HepG2 (cell line): ENCODE measurements at regions not wholly inside any gene's neighbourhood (a gene's known extent, or its start where the extent isn't known, plus 50 kb on each side); places are given as distances from the start of the nearest gene placed in this dataset.
A peak's percentile ranks its signal among the peaks of the same experiment; 100 is the strongest.

Experiments
- ATAC-seq: fragments of 200-7000 bp; cut with Tn5 transposase; 3 replicates; pipeline ENCODE4 v1.9.1; 2020; ENCODE audit warnings: mild to moderate bottlenecking, moderate library complexity
- BruUV-seq: library from RNA; stranded (reverse); fragments of 400-500 nt; replicated peaks from 2 replicates; lab custom pipeline; 2021; lab: Mats Ljungman, UMichigan
- CTCF ChIA-PET: fragments of 300-600 bp; formaldehyde crosslinking; extraction: SDS; loops from one replicate; lab custom pipeline; 2021; ENCODE audit warnings: low total read pairs, inconsistent platforms, low intra/inter-chr PET ratio; lab: Yijun Ruan, JAX
- POLR2A ChIA-PET: fragments of 350-600 bp; sonication (Branson Sonifier 250); formaldehyde crosslinking; loops from one replicate; lab custom pipeline; 2020; ENCODE audit warnings: antibody characterized with exemption, inconsistent platforms; lab: Yijun Ruan, JAX
- DNase-seq: peaks from one replicate; pipeline ENCODE4 v3.0.0-alpha.2; 2015; ENCODE audit warnings: low spot score
- FAIRE-seq: peaks from 3 replicates; lab custom pipeline; 2011; peaks lifted over from hg19 to GRCh38; lab: Jason Lieb, UNC
- H2AFZ ChIP-seq: one replicate; pipeline ENCODE4 v1.6.1; 2011; ENCODE audit warnings: low read length, inconsistent platforms
- H3K27ac ChIP-seq: fragments of 300-600 bp; 3 replicates; pipeline ENCODE4 v1.8.0; 2011; ENCODE audit warnings: mixed run types, mild to moderate bottlenecking, mixed read lengths, low read length, inconsistent platforms; ENCODE audit not compliant: insufficient read depth; ENCODE audit errors: extremely low read length
- H3K27me3 ChIP-seq, 2 experiments: fragments of 200-600 bp in 1 of 2; 2 replicates in 1 of 2; 3 replicates in 1 of 2; pipeline versions ENCODE4 v1.6.0 to v1.8.0; 2011; ENCODE audit warnings: low read length in 2 of 2, mild to moderate bottlenecking in 2 of 2, moderate library complexity in 2 of 2, inconsistent platforms in 1 of 2; ENCODE audit not compliant: insufficient read depth in 2 of 2, control insufficient read depth in 1 of 2
- H3K36me3 ChIP-seq, 2 experiments: fragments of 200-600 bp in 1 of 2; replicated peaks in 1 of 2; 2 replicates in 1 of 2; 3 replicates in 1 of 2; pipeline versions ENCODE4 v1.5.1 to v1.8.0; 2011; ENCODE audit warnings: low read length in 2 of 2, inconsistent platforms in 1 of 2; ENCODE audit not compliant: insufficient read depth in 2 of 2, control insufficient read depth in 1 of 2
- H3K4me1 ChIP-seq: 2 replicates; pipeline ENCODE4 v1.5.1; 2012; ENCODE audit warnings: low read length, inconsistent platforms; ENCODE audit not compliant: insufficient read depth
- H3K4me2 ChIP-seq: 2 replicates; pipeline ENCODE4 v1.6.0; 2011; ENCODE audit warnings: low read depth, low read length, inconsistent platforms
- H3K4me3 ChIP-seq, 3 experiments: fragments of 200-600 bp in 1 of 3; sonication (generic), shearing (Covaris generic) in 1 of 3; replicated peaks in 1 of 3; 2 replicates each; pipeline ENCODE4 v1.5.1; 2011 to 2016; ENCODE audit warnings: low read length in 3 of 3, inconsistent platforms in 2 of 3, low read depth in 2 of 3, mild to moderate bottlenecking in 2 of 3, control low read depth in 1 of 3, mixed read lengths in 1 of 3; ENCODE audit not compliant: insufficient read depth in 1 of 3
- H3K79me2 ChIP-seq: one replicate; pipeline ENCODE4 v1.6.1; 2011; ENCODE audit warnings: low read length, inconsistent platforms; ENCODE audit not compliant: insufficient read depth
- H3K9ac ChIP-seq: 2 replicates; pipeline ENCODE4 v1.6.0; 2011; ENCODE audit warnings: mild to moderate bottlenecking, low read depth, low read length, inconsistent platforms; ENCODE audit not compliant: insufficient read depth
- H3K9me3 ChIP-seq: 2 replicates; pipeline ENCODE4 v1.5.1; 2012; ENCODE audit warnings: mild to moderate bottlenecking, low read length
- H4K20me1 ChIP-seq: 2 replicates; pipeline ENCODE4 v1.6.0; 2011; ENCODE audit warnings: inconsistent platforms, mild to moderate bottlenecking, low read length, moderate library complexity; ENCODE audit not compliant: insufficient read depth
- CENPT ChIP-seq: sonication (generic); formaldehyde crosslinking; IDR thresholded peaks from 2 replicates; pipeline ENCODE4 v1.8.0; 2022; ENCODE audit warnings: low read depth, mild to moderate bottlenecking, moderate library complexity, missing genetic modification reagents
- GPBP1L1 ChIP-seq: sonication (generic); formaldehyde crosslinking; IDR thresholded peaks from 2 replicates; pipeline ENCODE4 v1.5.0; 2020; ENCODE audit warnings: mild to moderate bottlenecking, missing genetic modification reagents
- IRX3 ChIP-seq: sonication (generic); formaldehyde crosslinking; IDR thresholded peaks from 2 replicates; pipeline ENCODE4 v1.8.1; 2023; ENCODE audit warnings: mild to moderate bottlenecking, low read depth, missing genetic modification reagents, borderline replicate concordance
- MAFG ChIP-seq: sonication (generic); formaldehyde crosslinking; IDR thresholded peaks from 2 replicates; pipeline ENCODE4 v1.5.1; 2020; ENCODE audit warnings: mild to moderate bottlenecking, missing genetic modification reagents
- NCOR1 ChIP-seq: fragments of 200-600 bp; sonication (generic); IDR thresholded peaks from 2 replicates; pipeline ENCODE4 v1.7.0; 2017; ENCODE audit warnings: antibody characterized with exemption, low read length, borderline replicate concordance
- NR1H2 ChIP-seq: sonication (generic); formaldehyde crosslinking; IDR thresholded peaks from 2 replicates; pipeline ENCODE4 v1.8.1; 2022; ENCODE audit warnings: low read depth, missing genetic modification reagents, borderline replicate concordance
- RBM22 ChIP-seq: fragments of 200-400 bp; formaldehyde crosslinking; optimal IDR thresholded peaks from 2 replicates; pipeline ENCODE3; 2017; ENCODE audit warnings: mild to moderate bottlenecking, low read length, moderate library complexity
- RELA ChIP-seq: sonication (generic); formaldehyde crosslinking; IDR thresholded peaks from 2 replicates; pipeline ENCODE4 v1.4.0; 2020; ENCODE audit warnings: missing genetic modification reagents
- SMC3 ChIP-seq: IDR thresholded peaks from 2 replicates; pipeline ENCODE4 v1.6.1; 2011; ENCODE audit warnings: low read length, improper control_type of control experiment
- TGIF2 ChIP-seq: IDR thresholded peaks from 2 replicates; pipeline ENCODE4 v1.6.1; 2016; ENCODE audit warnings: control low read depth, missing compliant biosample characterization
- TSC22D2 ChIP-seq: sonication (generic); formaldehyde crosslinking; IDR thresholded peaks from 2 replicates; pipeline ENCODE4 v1.5.1; 2020; ENCODE audit warnings: missing genetic modification reagents, mild to moderate bottlenecking, borderline replicate concordance
- ZNF121 ChIP-seq: sonication (generic); formaldehyde crosslinking; IDR thresholded peaks from 2 replicates; pipeline ENCODE4 v1.5.0; 2020; ENCODE audit warnings: mild to moderate bottlenecking, missing genetic modification reagents
- ZNF205 ChIP-seq: IDR thresholded peaks from 2 replicates; pipeline ENCODE4 v1.6.1; 2018; ENCODE audit warnings: missing biosample characterization, missing genetic modification reagents
- ZNF331 ChIP-seq: sonication (generic); formaldehyde crosslinking; IDR thresholded peaks from 2 replicates; pipeline ENCODE4 v1.4.0; 2020; ENCODE audit warnings: missing genetic modification reagents
- ZNF550 ChIP-seq: sonication (generic); formaldehyde crosslinking; IDR thresholded peaks from 2 replicates; pipeline ENCODE4 v1.4.0; 2020; ENCODE audit warnings: mild to moderate bottlenecking, missing genetic modification reagents, borderline replicate concordance
- ZNF672 ChIP-seq: sonication (generic); formaldehyde crosslinking; IDR thresholded peaks from 2 replicates; pipeline ENCODE4 v1.8.1; 2022; ENCODE audit warnings: missing genetic modification reagents
- ZNF691 ChIP-seq: sonication (generic); formaldehyde crosslinking; IDR thresholded peaks from 2 replicates; pipeline ENCODE4 v1.4.0; 2020; ENCODE audit warnings: missing genetic modification reagents, low read depth, mild to moderate bottlenecking, borderline replicate concordance
- ZNF839 ChIP-seq: sonication (generic); formaldehyde crosslinking; IDR thresholded peaks from 2 replicates; pipeline ENCODE4 v1.4.0; 2020; ENCODE audit warnings: missing genetic modification reagents, mild to moderate bottlenecking, borderline replicate concordance
- ZNF850 ChIP-seq: sonication (generic); formaldehyde crosslinking; conservative IDR thresholded peaks from 2 replicates; pipeline ENCODE4 v1.9.0; 2021; ENCODE audit warnings: mild to moderate bottlenecking, missing genetic modification reagents
- ZSCAN20 ChIP-seq: sonication (generic); formaldehyde crosslinking; IDR thresholded peaks from 2 replicates; pipeline ENCODE4 v1.4.0; 2020; ENCODE audit warnings: missing genetic modification reagents, mild to moderate bottlenecking, borderline replicate concordance
- WGBS: methylation state at CpG from one replicate; pipeline ENCODE4 v1.1.6; 2017; ENCODE audit warnings: low lambda C conversion rate; 5-methylcytosine and 5-hydroxymethylcytosine counted together
- in situ Hi-C: cut with HindIII; loops from 2 replicates; pipeline ENCODE4 v1.10.0; 2017; ENCODE audit warnings: low pct_unique_long_range_greater_than_20kb; ENCODE audit not compliant: extremely low pct_ligation_motif_present
- intact Hi-C: fragments of 100-400 bp; cut with micrococcal nuclease; formaldehyde crosslinking; loops from one replicate; pipeline ENCODE4 v1.10.0; 2022; ENCODE audit not compliant: unreplicated experiment
- TF ChIP-seq, protein P1 (sequence below): IDR thresholded peaks from 2 replicates; pipeline ENCODE4 v1.6.1; 2012; ENCODE audit warnings: low read depth, low read length, improper control_type of control experiment

DNA sequence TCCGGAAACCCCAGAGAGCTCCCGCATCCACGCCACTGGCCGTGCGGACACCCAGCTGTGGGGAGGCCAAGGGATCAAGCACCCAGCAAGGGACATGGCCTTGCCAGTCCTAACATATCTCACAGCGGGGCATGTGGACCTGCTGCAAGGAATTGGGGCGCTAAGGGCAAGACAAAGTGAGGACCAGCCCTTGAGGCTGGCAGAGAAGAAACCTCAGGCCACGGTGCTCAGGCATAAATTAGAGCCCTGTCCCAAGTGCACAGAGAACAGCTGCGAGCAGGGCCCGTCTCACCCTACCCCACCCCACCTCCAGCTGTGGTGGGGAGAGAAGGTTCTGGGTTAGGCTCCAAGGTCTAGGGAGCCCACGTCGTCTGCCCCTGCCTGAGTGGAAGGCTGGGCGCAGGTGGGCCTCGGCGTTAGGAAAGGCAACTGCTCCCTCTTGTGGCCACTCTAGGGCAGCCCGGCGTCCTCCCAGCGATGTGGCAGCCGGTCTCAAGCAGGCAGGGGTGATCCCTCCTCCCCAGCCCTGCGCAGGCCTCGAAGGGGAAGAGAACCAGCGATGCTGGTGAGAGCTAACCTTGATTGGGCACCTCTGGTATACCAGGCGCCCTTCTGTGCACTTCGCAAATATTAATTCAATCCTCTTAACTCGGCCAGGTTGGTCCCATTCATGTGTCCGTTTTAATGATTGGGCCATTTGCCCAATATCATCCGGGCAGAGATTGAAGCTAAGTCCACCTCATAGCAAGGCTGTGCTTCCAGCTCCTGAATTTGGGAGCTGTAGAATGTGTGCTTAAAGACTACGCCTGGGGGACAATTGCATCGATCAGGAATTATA lies 235.8 kb downstream of the NFATC2 start:
- Histone ChIP-seq H3K79me2 (no peaks in the 10 kb centered on the region), H3K9me3 (0 out of 2 replicates have a peak, but pooled peaks cover 6% of the 10 kb centered on the region), H3K9ac (no peak overlapping the region), H4K20me1 (no peaks in the 10 kb centered on the region), H3K27me3 (peaks cover 0 to 29% of the 10 kb centered on the region in 2 experiments; a peak in 3 of 5 replicates), H3K27ac (no peak overlapping the region), H2AFZ (no peak overlapping the region), H3K36me3 (no peaks in the 10 kb centered on the region), H3K4me1 (no peaks in the 10 kb centered on the region), H3K4me2 (no peak overlapping the region), H3K4me3 (no peak overlapping the region)
- no TSS peak for BruUV-seq
- intact Hi-C loops (loop anchor here (1.0 to 5.0 kb wide), 3 partner anchors 86 to 514 kb away; no protein-coding TSS in a partner anchor), in situ Hi-C loops (loop anchor here (5.0 to 25.0 kb wide), 3 partner anchors 84 to 519 kb away; partner anchors contain the start of gene BCAS4)
- WGBS, result 20% methylated on average over 24 of the region's 29 CpGs
- ChIA-PET CTCF (interaction anchor here (0.6 to 3.9 kb wide), 8 partner anchors 86 to 512 kb away, joined by 3 to 45 read pairs (median 10); partner anchors contain the start of gene BCAS4), POLR2A (no interaction called here)
- peak; percentile 73 for FAIRE-seq
- DNase-seq, result peak; percentile 56
- ATAC-seq, result peak; percentile 99
- TF ChIP-seq RBM22 (no peak), SMC3 (peak; percentile 81; the same call in 1 of the 2 replicates), MAFG (CRISPR knock-in tag) (no peak), ZNF121 (CRISPR knock-in tag) (no peak), NR1H2 (CRISPR knock-in tag) (no peak), ZNF331 (peak; percentile 70), NCOR1 (no peak), ZNF550 (CRISPR knock-in tag) (no peak), TSC22D2 (peak; percentile 76; the same call in 1 of the 2 replicates), ZNF850 (CRISPR knock-in tag) (no peak), ZNF691 (CRISPR knock-in tag) (peak; percentile 85; the same call in 1 of the 2 replicates), ZNF672 (CRISPR knock-in tag) (no peak), IRX3 (CRISPR knock-in tag) (peak; percentile 47; the same call in 1 of the 2 replicates), ZNF205 (peak; percentile 70; the same call in 1 of the 2 replicates), TGIF2 (CRISPR knock-in tag) (peak; percentile 39; the same call in 1 of the 2 replicates), GPBP1L1 (no peak), RELA (peak; percentile 69; the same call in 1 of the 2 replicates), ZSCAN20 (CRISPR knock-in tag) (no peak), CENPT (CRISPR knock-in tag) (no peak), ZNF839 (peak; percentile 76; the same call in 1 of the 2 replicates)
- TF ChIP-seq, protein P1, sequence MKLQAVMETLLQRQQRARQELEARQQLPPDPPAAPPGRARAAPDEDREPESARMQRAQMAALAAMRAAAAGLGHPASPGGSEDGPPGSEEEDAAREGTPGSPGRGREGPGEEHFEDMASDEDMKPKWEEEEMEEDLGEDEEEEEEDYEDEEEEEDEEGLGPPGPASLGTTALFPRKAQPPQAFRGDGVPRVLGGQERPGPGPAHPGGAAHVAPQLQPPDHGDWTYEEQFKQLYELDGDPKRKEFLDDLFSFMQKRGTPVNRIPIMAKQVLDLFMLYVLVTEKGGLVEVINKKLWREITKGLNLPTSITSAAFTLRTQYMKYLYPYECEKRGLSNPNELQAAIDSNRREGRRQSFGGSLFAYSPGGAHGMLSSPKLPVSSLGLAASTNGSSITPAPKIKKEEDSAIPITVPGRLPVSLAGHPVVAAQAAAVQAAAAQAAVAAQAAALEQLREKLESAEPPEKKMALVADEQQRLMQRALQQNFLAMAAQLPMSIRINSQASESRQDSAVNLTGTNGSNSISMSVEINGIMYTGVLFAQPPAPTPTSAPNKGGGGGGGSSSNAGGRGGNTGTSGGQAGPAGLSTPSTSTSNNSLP, result no peak
